ENCODE measurements at regions not wholly inside any gene's neighbourhood (a gene's known extent, or its start where the extent isn't known, plus 50 kb on each side); places are given as distances from the start of the nearest gene placed in this dataset.

DNA sequence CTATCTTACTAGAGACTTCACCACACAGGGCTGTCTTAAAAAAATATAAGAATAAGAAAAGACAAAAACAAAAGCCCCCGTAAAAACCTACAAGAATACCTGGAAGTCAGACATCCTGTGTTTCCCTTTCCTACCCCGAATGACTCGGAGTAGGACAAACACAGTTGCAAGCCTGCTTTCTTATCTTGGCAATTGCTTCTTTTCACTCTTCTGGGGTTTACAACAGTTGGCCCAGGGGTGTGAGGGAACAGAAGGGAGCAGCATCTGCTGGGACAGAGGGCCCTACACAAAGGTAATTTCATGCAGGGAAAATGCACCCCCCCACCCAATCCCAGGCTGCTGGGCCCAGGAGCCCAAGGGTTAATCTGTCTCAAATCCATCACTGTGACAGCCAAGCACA is 220.6 kb downstream of the ARHGAP12 start:
- Histone ChIP-seq H3K4me1 (ENCODE audit: insufficient read depth, low read length) (peaks cover 23% of the 10 kb centered on the region), H3K27ac (ENCODE audit: low read depth, low read length) (peak overlapping the region; percentile 71), H3K79me2 (ENCODE audit: insufficient read depth, low read length) (no peaks in the 10 kb centered on the region), H3K4me3 (ENCODE audit: insufficient read depth, low read depth, low read length) (no peak overlapping the region), H3K27me3 (ENCODE audit: insufficient read depth, low read length) (no peaks in the 10 kb centered on the region), H3K9ac (ENCODE audit: low read length) (peak overlapping the region; percentile 54), H4K20me1 (ENCODE audit: insufficient read depth, low read length) (no peaks in the 10 kb centered on the region), H3K4me2 (ENCODE audit: low read length) (peak overlapping the region; percentile 79), H3K36me3 (ENCODE audit: insufficient read depth, low read length) (no peaks in the 10 kb centered on the region), H2AFZ (ENCODE audit: low read depth, low read length) (peak overlapping the region; percentile 73), H3K9me3 (ENCODE audit: insufficient read depth, low read depth, low read length) (peaks cover 7% of the 10 kb centered on the region)
- FAIRE-seq (no peak), DNase-seq (ENCODE audit: low read depth) (no peak)
- peaks cover 31% of the 10 kb centered on the region for H3K4me1 Mint-ChIP-seq (ENCODE audit: low read depth, unreplicated experiment)
- no peak overlapping the region for H3K4me3 Mint-ChIP-seq (ENCODE audit: unreplicated experiment)
- peaks cover 3% of the 10 kb centered on the region for H3K36me3 Mint-ChIP-seq (ENCODE audit: low read depth, unreplicated experiment)
- no peak for TF ChIP-seq EZH2 (IDR thresholded peaks at IDR 0.05; ENCODE audit: insufficient read depth, low read length)
- TF ChIP-seq, protein P1, sequence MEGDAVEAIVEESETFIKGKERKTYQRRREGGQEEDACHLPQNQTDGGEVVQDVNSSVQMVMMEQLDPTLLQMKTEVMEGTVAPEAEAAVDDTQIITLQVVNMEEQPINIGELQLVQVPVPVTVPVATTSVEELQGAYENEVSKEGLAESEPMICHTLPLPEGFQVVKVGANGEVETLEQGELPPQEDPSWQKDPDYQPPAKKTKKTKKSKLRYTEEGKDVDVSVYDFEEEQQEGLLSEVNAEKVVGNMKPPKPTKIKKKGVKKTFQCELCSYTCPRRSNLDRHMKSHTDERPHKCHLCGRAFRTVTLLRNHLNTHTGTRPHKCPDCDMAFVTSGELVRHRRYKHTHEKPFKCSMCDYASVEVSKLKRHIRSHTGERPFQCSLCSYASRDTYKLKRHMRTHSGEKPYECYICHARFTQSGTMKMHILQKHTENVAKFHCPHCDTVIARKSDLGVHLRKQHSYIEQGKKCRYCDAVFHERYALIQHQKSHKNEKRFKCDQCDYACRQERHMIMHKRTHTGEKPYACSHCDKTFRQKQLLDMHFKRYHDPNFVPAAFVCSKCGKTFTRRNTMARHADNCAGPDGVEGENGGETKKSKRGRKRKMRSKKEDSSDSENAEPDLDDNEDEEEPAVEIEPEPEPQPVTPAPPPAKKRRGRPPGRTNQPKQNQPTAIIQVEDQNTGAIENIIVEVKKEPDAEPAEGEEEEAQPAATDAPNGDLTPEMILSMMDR (IDR thresholded peaks at IDR 0.05; ENCODE audit: insufficient read depth, low read depth, low read length): no peak
- no peaks in the 10 kb centered on the region for H3K27me3 Mint-ChIP-seq (ENCODE audit: low read depth, unreplicated experiment)
- H3K27ac Mint-ChIP-seq (ENCODE audit: unreplicated experiment): peak overlapping the region; percentile 85
- H3K9me3 Mint-ChIP-seq (ENCODE audit: unreplicated experiment): peaks cover 22% of the 10 kb centered on the region

GRCh38 chr10:31707093-31708039 is 221.3 kb downstream of the ARHGAP12 start:
- H3K9me3 Mint-ChIP-seq (ENCODE audit: unreplicated experiment): peaks cover 22% of the 10 kb centered on the region
- peak overlapping the region; percentile 85 for H3K27ac Mint-ChIP-seq (ENCODE audit: unreplicated experiment)
- Histone ChIP-seq H3K9ac (ENCODE audit: low read length) (peak overlapping the region; percentile 54), H2AFZ (ENCODE audit: low read depth, low read length) (peak overlapping the region; percentile 73), H3K4me1 (ENCODE audit: insufficient read depth, low read length) (peaks cover 23% of the 10 kb centered on the region), H3K9me3 (ENCODE audit: insufficient read depth, low read depth, low read length) (peaks cover 8% of the 10 kb centered on the region), H3K79me2 (ENCODE audit: insufficient read depth, low read length) (no peaks in the 10 kb centered on the region), H4K20me1 (ENCODE audit: insufficient read depth, low read length) (no peaks in the 10 kb centered on the region), H3K4me3 (ENCODE audit: insufficient read depth, low read depth, low read length) (peak overlapping the region; percentile 18), H3K27ac (ENCODE audit: low read depth, low read length) (peak overlapping the region; percentile 71), H3K36me3 (ENCODE audit: insufficient read depth, low read length) (no peaks in the 10 kb centered on the region), H3K27me3 (ENCODE audit: insufficient read depth, low read length) (no peaks in the 10 kb centered on the region), H3K4me2 (ENCODE audit: low read length) (peak overlapping the region; percentile 79)
- peak; percentile 69 for FAIRE-seq
- H3K36me3 Mint-ChIP-seq (ENCODE audit: low read depth, unreplicated experiment): peaks cover 3% of the 10 kb centered on the region
- TF ChIP-seq EZH2 (IDR thresholded peaks at IDR 0.05; ENCODE audit: insufficient read depth, low read length): no peak
- TF ChIP-seq, protein P1 (IDR thresholded peaks at IDR 0.05; ENCODE audit: insufficient read depth, low read depth, low read length): no peak
- H3K4me3 Mint-ChIP-seq (ENCODE audit: unreplicated experiment): no peak overlapping the region
- peaks cover 31% of the 10 kb centered on the region for H3K4me1 Mint-ChIP-seq (ENCODE audit: low read depth, unreplicated experiment)
- H3K27me3 Mint-ChIP-seq (ENCODE audit: low read depth, unreplicated experiment): no peaks in the 10 kb centered on the region
- peak; percentile 74 for DNase-seq (ENCODE audit: low read depth)

All from astrocyte (in vitro differentiated cells and primary cell).